ENCODE measurements at regions not wholly inside any gene's neighbourhood (a gene's known extent, or its start where the extent isn't known, plus 50 kb on each side); places are given as distances from the start of the nearest gene placed in this dataset.

DNA sequence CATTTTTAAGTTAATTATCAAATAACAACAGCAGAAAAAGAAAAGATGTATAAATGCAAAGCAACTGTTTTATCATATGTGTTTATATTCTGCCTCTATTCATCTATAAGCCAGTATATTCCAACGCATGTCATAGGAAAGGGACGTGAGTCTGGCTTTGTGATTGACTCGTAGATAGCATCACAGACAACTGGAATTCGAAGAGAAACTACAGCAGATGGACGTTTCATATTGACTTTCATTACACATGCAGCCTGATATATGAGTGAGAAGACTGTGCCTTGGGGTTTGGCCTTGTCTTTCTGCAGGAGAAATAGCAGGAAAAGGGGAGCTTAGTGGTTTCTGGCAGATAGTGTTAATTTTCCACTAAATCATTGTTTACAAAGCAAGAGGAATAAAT, 1111.9 kb downstream of the MAT2B start:
- no peak overlapping the region for H3K9ac ChIP-seq (ENCODE audit: low read depth in 1 of 2, low read length in 2 of 2)
- no peak overlapping the region for H3K27ac ChIP-seq (ENCODE audit: low read depth in 2 of 2, low read length in 2 of 2)
- no peaks in the 10 kb centered on the region for H3K27me3 ChIP-seq (ENCODE audit: control insufficient read depth in 2 of 2, insufficient read depth in 2 of 2, low read length in 2 of 2)
- H3K9me3 ChIP-seq (ENCODE audit: control insufficient read depth in 2 of 2, low read length in 2 of 2) = no peaks in the 10 kb centered on the region
- no peaks in the 10 kb centered on the region for H3K4me1 ChIP-seq (ENCODE audit: control insufficient read depth in 2 of 2, insufficient read depth in 2 of 2, low read length in 2 of 2)
- no peak overlapping the region for H3K4me3 ChIP-seq (ENCODE audit: low read length in 2 of 2)
- H3K36me3 ChIP-seq (ENCODE audit: control insufficient read depth in 2 of 2, insufficient read depth in 2 of 2, low read length in 2 of 2) = no peaks in the 10 kb centered on the region

GRCh38 chr5:164627021-164627420, 1121.6 kb downstream of the MAT2B start:
- H3K4me1 ChIP-seq (ENCODE audit: control insufficient read depth in 2 of 2, insufficient read depth in 2 of 2, low read length in 2 of 2) = no peaks in the 10 kb centered on the region
- no peak overlapping the region for H3K4me3 ChIP-seq (ENCODE audit: low read length in 2 of 2)
- no peaks in the 10 kb centered on the region for H3K27me3 ChIP-seq (ENCODE audit: control insufficient read depth in 2 of 2, insufficient read depth in 2 of 2, low read length in 2 of 2)
- no peak overlapping the region for H3K27ac ChIP-seq (ENCODE audit: low read depth in 2 of 2, low read length in 2 of 2)
- no peaks in the 10 kb centered on the region for H3K36me3 ChIP-seq (ENCODE audit: control insufficient read depth in 2 of 2, insufficient read depth in 2 of 2, low read length in 2 of 2)
- H3K9me3 ChIP-seq (ENCODE audit: control insufficient read depth in 2 of 2, low read length in 2 of 2) = no peaks in the 10 kb centered on the region
- H3K9ac ChIP-seq (ENCODE audit: low read depth in 1 of 2, low read length in 2 of 2) = no peak overlapping the region

DNA sequence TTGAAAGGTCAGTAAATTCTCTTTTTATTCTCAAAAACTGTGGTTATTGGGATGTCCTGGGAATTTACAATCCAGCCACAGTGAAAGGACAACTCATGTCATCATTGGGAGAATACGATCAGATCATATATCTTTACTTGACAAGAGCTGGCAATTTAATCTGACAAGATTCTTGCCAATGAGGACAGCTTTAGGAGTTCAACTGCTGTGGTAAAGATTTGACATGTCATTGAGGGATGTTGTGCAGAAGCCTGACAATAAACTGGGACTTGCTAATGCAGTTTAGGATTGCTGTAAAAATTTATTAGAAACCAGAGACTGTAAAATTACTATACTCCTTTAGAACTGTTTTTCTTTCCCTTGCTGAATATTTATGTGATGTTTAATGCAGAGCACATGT, 1131.0 kb downstream of the MAT2B start:
- no peak overlapping the region for H3K9ac ChIP-seq (ENCODE audit: low read depth in 1 of 2, low read length in 2 of 2)
- H3K27me3 ChIP-seq (ENCODE audit: control insufficient read depth in 2 of 2, insufficient read depth in 2 of 2, low read length in 2 of 2) = no peaks in the 10 kb centered on the region
- H3K36me3 ChIP-seq (ENCODE audit: control insufficient read depth in 2 of 2, insufficient read depth in 2 of 2, low read length in 2 of 2) = no peaks in the 10 kb centered on the region
- no peaks in the 10 kb centered on the region for H3K4me1 ChIP-seq (ENCODE audit: control insufficient read depth in 2 of 2, insufficient read depth in 2 of 2, low read length in 2 of 2)
- no peak overlapping the region for H3K27ac ChIP-seq (ENCODE audit: low read depth in 2 of 2, low read length in 2 of 2)
- no peaks in the 10 kb centered on the region for H3K9me3 ChIP-seq (ENCODE audit: control insufficient read depth in 2 of 2, low read length in 2 of 2)
- H3K4me3 ChIP-seq (ENCODE audit: low read length in 2 of 2) = no peak overlapping the region

- no peaks in the 10 kb centered on the region for H3K4me1 ChIP-seq (ENCODE audit: control insufficient read depth in 2 of 2, insufficient read depth in 2 of 2, low read length in 2 of 2)
- H3K27me3 ChIP-seq (ENCODE audit: control insufficient read depth in 2 of 2, insufficient read depth in 2 of 2, low read length in 2 of 2) = no peaks in the 10 kb centered on the region
- no peak overlapping the region for H3K9ac ChIP-seq (ENCODE audit: low read depth in 1 of 2, low read length in 2 of 2)
- H3K27ac ChIP-seq (ENCODE audit: low read depth in 2 of 2, low read length in 2 of 2) = no peak overlapping the region
- no peaks in the 10 kb centered on the region for H3K36me3 ChIP-seq (ENCODE audit: control insufficient read depth in 2 of 2, insufficient read depth in 2 of 2, low read length in 2 of 2)
- no peak overlapping the region for H3K4me3 ChIP-seq (ENCODE audit: low read length in 2 of 2)
- H3K9me3 ChIP-seq (ENCODE audit: control insufficient read depth in 2 of 2, low read length in 2 of 2) = no peaks in the 10 kb centered on the region
Observed at GRCh38 chr5:164637931-164638521, 1132.6 kb downstream of the MAT2B start.

DNA sequence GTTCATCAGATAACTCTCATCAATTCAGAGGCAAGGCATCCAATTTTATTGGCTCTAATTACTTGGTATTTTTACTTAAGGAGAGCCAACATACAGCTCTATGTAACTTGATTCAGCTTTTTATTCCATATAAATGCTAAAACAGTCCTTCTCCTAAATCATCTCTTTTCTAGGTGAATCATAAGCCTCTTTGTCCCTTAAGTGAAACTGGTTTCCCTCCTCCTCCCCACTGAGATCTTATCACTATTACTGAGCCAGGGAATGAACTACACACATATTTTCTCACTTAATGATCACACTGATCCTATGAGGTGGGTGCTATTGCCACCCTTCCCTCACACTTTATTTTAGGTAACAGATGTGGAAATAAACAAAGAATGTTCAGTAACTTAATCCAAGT, 1143.8 kb downstream of the MAT2B start:
- no peaks in the 10 kb centered on the region for H3K4me1 ChIP-seq (ENCODE audit: control insufficient read depth in 2 of 2, insufficient read depth in 2 of 2, low read length in 2 of 2)
- no peak overlapping the region for H3K9ac ChIP-seq (ENCODE audit: low read depth in 1 of 2, low read length in 2 of 2)
- H3K36me3 ChIP-seq (ENCODE audit: control insufficient read depth in 2 of 2, insufficient read depth in 2 of 2, low read length in 2 of 2) = no peaks in the 10 kb centered on the region
- no peak overlapping the region for H3K4me3 ChIP-seq (ENCODE audit: low read length in 2 of 2)
- H3K9me3 ChIP-seq (ENCODE audit: control insufficient read depth in 2 of 2, low read length in 2 of 2) = no peaks in the 10 kb centered on the region
- H3K27me3 ChIP-seq (ENCODE audit: control insufficient read depth in 2 of 2, insufficient read depth in 2 of 2, low read length in 2 of 2) = no peaks in the 10 kb centered on the region
- H3K27ac ChIP-seq (ENCODE audit: low read depth in 2 of 2, low read length in 2 of 2) = no peak overlapping the region

- Histone ChIP-seq H3K27ac (ENCODE audit: low read depth in 2 of 2, low read length in 2 of 2) (no peak overlapping the region), H3K27me3 (ENCODE audit: control insufficient read depth in 2 of 2, insufficient read depth in 2 of 2, low read length in 2 of 2) (no peaks in the 10 kb centered on the region), H3K9me3 (ENCODE audit: control insufficient read depth in 2 of 2, low read length in 2 of 2) (no peaks in the 10 kb centered on the region), H3K36me3 (ENCODE audit: control insufficient read depth in 2 of 2, insufficient read depth in 2 of 2, low read length in 2 of 2) (no peaks in the 10 kb centered on the region), H3K4me1 (ENCODE audit: control insufficient read depth in 2 of 2, insufficient read depth in 2 of 2, low read length in 2 of 2) (no peaks in the 10 kb centered on the region), H3K4me3 (ENCODE audit: low read length in 2 of 2) (no peak overlapping the region), H3K9ac (ENCODE audit: low read depth in 1 of 2, low read length in 2 of 2) (no peak overlapping the region)
Observed at GRCh38 chr5:164650427-164650826, 1145.0 kb downstream of the MAT2B start.

DNA sequence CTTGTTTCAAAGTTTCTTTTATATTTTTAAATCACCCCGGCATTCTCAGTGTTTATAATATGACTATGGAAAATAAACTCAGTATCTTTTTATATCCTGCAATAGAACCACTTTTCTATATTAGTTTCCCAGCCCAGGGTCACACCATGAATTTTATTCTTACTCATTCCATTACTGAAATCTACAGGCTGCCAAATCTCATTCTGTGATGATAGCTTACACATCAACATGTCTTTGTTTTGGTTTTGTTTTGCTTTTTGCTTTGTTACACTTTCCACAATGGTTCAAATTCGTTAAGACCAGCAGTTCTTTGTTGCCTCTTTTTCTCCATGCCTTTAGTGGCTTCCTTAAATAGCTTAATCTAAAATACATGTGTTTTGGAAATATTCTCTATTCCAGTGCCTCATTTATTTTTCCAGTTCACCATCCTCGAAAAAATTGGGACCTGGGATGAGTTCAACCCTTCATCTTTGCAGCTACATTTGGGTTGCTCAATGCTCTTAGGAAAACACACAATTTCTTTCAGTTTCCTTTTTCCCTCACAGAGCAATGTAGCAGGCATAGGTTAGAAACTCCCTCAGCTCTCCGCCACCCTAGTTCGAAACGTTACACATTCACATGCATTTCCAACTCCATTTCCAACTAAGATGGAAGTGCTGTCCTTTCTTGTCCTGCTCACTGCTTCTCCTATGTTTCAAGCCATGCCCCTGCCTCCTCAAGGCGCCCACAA, 1146.3 kb downstream of the MAT2B start:
- Histone ChIP-seq H3K4me1 (ENCODE audit: control insufficient read depth in 2 of 2, insufficient read depth in 2 of 2, low read length in 2 of 2) (no peaks in the 10 kb centered on the region), H3K36me3 (ENCODE audit: control insufficient read depth in 2 of 2, insufficient read depth in 2 of 2, low read length in 2 of 2) (no peaks in the 10 kb centered on the region), H3K27ac (ENCODE audit: low read depth in 2 of 2, low read length in 2 of 2) (no peak overlapping the region), H3K9me3 (ENCODE audit: control insufficient read depth in 2 of 2, low read length in 2 of 2) (no peaks in the 10 kb centered on the region), H3K4me3 (ENCODE audit: low read length in 2 of 2) (no peak overlapping the region), H3K27me3 (ENCODE audit: control insufficient read depth in 2 of 2, insufficient read depth in 2 of 2, low read length in 2 of 2) (no peaks in the 10 kb centered on the region), H3K9ac (ENCODE audit: low read depth in 1 of 2, low read length in 2 of 2) (no peak overlapping the region)

- Histone ChIP-seq H3K36me3 (ENCODE audit: control insufficient read depth in 2 of 2, insufficient read depth in 2 of 2, low read length in 2 of 2) (no peaks in the 10 kb centered on the region), H3K27ac (ENCODE audit: low read depth in 2 of 2, low read length in 2 of 2) (no peak overlapping the region), H3K9me3 (ENCODE audit: control insufficient read depth in 2 of 2, low read length in 2 of 2) (no peaks in the 10 kb centered on the region), H3K4me3 (ENCODE audit: low read length in 2 of 2) (no peak overlapping the region), H3K27me3 (ENCODE audit: control insufficient read depth in 2 of 2, insufficient read depth in 2 of 2, low read length in 2 of 2) (no peaks in the 10 kb centered on the region), H3K9ac (ENCODE audit: low read depth in 1 of 2, low read length in 2 of 2) (no peak overlapping the region), H3K4me1 (ENCODE audit: control insufficient read depth in 2 of 2, insufficient read depth in 2 of 2, low read length in 2 of 2) (no peaks in the 10 kb centered on the region)
Observed at GRCh38 chr5:164652276-164652660, 1146.8 kb downstream of the MAT2B start.

- Histone ChIP-seq H3K4me1 (ENCODE audit: control insufficient read depth in 2 of 2, insufficient read depth in 2 of 2, low read length in 2 of 2) (no peaks in the 10 kb centered on the region), H3K27ac (ENCODE audit: low read depth in 2 of 2, low read length in 2 of 2) (no peak overlapping the region), H3K9ac (ENCODE audit: low read depth in 1 of 2, low read length in 2 of 2) (no peak overlapping the region)
Observed at GRCh38 chr5:164663198-164663989, 1158.0 kb downstream of the MAT2B start.

GRCh38 chr5:164671640-164672039, 1166.2 kb downstream of the MAT2B start:
- no peaks in the 10 kb centered on the region for H3K27me3 ChIP-seq (ENCODE audit: control insufficient read depth in 2 of 2, insufficient read depth in 2 of 2, low read length in 2 of 2)
- H3K4me3 ChIP-seq (ENCODE audit: low read length in 2 of 2) = no peak overlapping the region
- no peaks in the 10 kb centered on the region for H3K4me1 ChIP-seq (ENCODE audit: control insufficient read depth in 2 of 2, insufficient read depth in 2 of 2, low read length in 2 of 2)
- H3K9me3 ChIP-seq (ENCODE audit: control insufficient read depth in 2 of 2, low read length in 2 of 2) = peaks cover 0 to 2% of the 10 kb centered on the region in 2 donors
- H3K36me3 ChIP-seq (ENCODE audit: control insufficient read depth in 2 of 2, insufficient read depth in 2 of 2, low read length in 2 of 2) = no peaks in the 10 kb centered on the region
- H3K9ac ChIP-seq (ENCODE audit: low read depth in 1 of 2, low read length in 2 of 2) = no peak overlapping the region
- no peak overlapping the region for H3K27ac ChIP-seq (ENCODE audit: low read depth in 2 of 2, low read length in 2 of 2)

More at GRCh38 chr5:164663198-164663989, 1158.0 kb downstream of the MAT2B start:
- H3K4me3 ChIP-seq (ENCODE audit: low read length in 2 of 2) = no peak overlapping the region
- peaks cover 0 to 2% of the 10 kb centered on the region in 2 donors for H3K9me3 ChIP-seq (ENCODE audit: control insufficient read depth in 2 of 2, low read length in 2 of 2)
- H3K27me3 ChIP-seq (ENCODE audit: control insufficient read depth in 2 of 2, insufficient read depth in 2 of 2, low read length in 2 of 2) = no peaks in the 10 kb centered on the region
- no peaks in the 10 kb centered on the region for H3K36me3 ChIP-seq (ENCODE audit: control insufficient read depth in 2 of 2, insufficient read depth in 2 of 2, low read length in 2 of 2)

Data from mucosa of rectum (tissue), 2 donors.